GM19025 (cell line): ENCODE measurements at regions not wholly inside any gene's neighbourhood (a gene's known extent, or its start where the extent isn't known, plus 50 kb on each side); places are given as distances from the start of the nearest gene placed in this dataset.
"Not testable (repeated sequence)": the region's sequence is repeated elsewhere in the genome, so short reads cannot be mapped to it uniquely, and the experiment has no call there.

Experiments used
- ATAC-seq: cut with Tn5 transposase; IDR thresholded peaks from one replicate; pipeline ENCODE4 v1.9.1; 2021; ENCODE audit warnings: mild to moderate bottlenecking, low read depth, moderate library complexity; ENCODE audit not compliant: unreplicated experiment

DNA sequence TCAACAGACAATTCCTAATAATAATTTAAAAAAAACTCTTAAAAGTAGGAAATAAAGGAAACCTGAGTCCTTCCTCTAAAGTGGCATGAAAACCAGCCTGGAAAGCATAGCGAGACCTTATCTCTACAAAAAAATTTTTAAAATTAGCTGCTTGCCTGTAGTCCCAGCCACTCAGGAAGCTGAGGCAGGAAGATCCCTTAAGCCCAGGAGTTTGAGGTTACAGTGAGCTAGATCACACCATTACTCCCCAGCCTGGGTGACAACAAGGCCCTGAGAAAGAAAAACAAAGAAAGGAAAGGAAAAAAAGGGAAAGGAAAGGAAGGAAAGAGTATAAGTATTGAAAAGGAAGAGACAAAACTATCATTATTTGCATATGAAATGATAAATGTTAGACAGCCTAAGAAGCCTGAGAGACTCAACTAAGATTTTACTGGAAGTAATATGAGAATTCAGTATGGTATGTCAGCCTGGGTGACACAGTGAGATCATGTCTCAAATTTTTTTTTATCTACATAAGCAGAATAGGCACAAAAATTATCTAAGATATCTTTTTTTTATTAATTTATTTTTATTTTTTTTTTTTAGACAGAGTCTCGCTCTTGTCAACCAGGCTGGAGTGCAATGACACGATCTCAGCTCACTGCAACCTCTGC, 113.0 kb downstream of the GOSR1 start:
- ATAC-seq = no peak

- no peak for ATAC-seq
Observed at GRCh38 chr17:30589431-30589830, 112.2 kb downstream of the GOSR1 start.

DNA sequence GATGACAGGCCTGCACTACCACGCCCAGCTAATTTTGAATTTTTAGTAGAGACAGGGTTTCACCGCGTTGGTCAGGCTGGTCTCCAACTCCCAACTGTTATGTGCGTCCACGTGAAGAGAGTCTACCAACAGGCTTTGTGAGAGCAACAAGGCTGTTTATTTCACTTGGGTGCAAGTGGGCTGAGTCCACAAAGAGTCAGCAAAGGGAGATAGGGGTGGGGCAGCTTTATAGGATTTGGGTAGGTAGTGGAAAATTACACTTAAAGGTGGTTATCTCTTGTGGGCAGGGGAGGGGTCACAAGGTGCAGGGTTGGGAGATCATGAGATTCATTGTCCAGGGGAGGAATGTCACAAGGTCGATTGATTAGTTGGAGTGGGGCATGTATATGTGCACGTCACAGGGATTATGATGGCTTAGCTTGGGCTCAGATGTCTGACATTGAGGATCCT, 111.6 kb downstream of the GOSR1 start:
- ATAC-seq = no peak

DNA sequence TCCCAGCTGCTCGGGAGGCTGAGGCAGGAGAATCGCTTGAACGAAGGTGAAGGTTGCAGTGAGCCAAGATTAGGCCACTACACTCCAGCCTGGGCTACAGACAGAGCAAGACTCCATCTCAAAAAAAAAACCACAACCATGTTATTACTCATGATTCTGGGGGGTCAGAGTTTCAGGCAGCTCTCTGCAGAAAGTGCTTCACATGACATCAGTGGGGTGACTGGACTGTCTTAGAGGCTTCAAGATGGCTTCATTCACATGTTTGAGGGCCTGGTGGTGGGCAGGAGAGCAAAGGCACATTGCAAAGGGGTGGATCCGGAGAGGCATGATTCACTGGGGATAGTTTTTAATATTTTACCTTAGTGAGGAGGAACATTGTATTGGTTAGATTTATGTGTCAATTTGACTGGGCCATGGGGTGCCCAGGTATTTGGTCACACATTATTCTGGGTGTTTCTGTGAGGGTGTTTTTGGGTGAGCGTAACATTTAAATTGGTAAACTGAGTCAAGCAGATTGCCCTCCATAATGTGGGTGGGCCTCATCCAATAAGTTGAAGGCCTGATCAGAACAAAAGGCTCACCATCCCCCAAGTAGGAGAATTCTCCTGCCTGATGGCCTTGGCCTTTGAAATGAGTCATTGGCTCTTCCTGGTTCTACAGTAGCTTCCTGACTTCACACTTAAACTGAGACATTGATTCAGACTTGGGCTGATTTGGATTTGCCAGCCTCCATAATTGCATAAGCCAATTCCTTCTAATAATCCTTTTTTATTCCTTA, 109.8 kb downstream of the GOSR1 start:
- no peak for ATAC-seq

GRCh38 chr17:30584810-30585209, 107.6 kb downstream of the GOSR1 start:
- no peak for ATAC-seq

DNA sequence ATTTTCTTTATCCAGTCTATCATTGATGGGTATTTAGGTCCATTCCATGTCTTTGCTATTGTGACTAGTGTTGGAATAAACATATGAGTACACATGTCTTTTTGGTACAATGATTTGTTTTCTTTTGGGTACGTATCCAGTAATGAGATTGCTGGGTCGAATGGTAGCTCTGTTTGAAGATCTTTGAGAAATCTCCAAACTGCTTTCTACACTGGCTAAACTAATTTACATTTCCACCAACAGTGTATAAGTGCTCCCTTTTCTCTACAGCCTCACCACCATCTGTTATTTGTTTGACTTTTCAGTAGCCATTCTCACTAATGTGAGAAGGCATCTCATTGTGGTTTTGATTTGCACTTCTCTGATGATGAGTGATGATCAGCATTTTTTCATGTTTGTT, 103.7 kb downstream of the GOSR1 start:
- no peak for ATAC-seq

- no peak for ATAC-seq
Observed at GRCh38 chr17:30579610-30580315, 102.6 kb downstream of the GOSR1 start.

GRCh38 chr17:30578015-30578717, 101.0 kb downstream of the GOSR1 start:
- not testable (repeated sequence) for ATAC-seq
